Mesendoderm (in vitro differentiated cells): ENCODE measurements at regions not wholly inside any gene's neighbourhood (a gene's known extent, or its start where the extent isn't known, plus 50 kb on each side); places are given as distances from the start of the nearest gene placed in this dataset.

Experiments used
- DNase-seq: peaks from one replicate; pipeline ENCODE4 v3.0.0; 2013
- H2AK5ac ChIP-seq: 2 replicates; pipeline ENCODE4 v1.6.1; 2013; ENCODE audit warnings: low read length, inconsistent platforms
- H2BK120ac ChIP-seq: 2 replicates; pipeline ENCODE4 v1.6.1; 2013; ENCODE audit warnings: low read depth, mild to moderate bottlenecking, low read length, moderate library complexity, mixed read lengths
- H2BK15ac ChIP-seq: replicated peaks from 2 replicates; pipeline ENCODE4 v1.6.1; 2013; ENCODE audit warnings: low read depth, mild to moderate bottlenecking, moderate library complexity
- H2BK5ac ChIP-seq: 2 replicates; pipeline ENCODE4 v1.6.1; 2013; ENCODE audit warnings: low read length, inconsistent platforms
- H3K18ac ChIP-seq: 2 replicates; pipeline ENCODE4 v1.6.1; 2013; ENCODE audit warnings: mild to moderate bottlenecking, low read length, mixed read lengths
- H3K23ac ChIP-seq: one replicate; pipeline ENCODE4 v1.6.1; 2013; ENCODE audit warnings: low read length
- H3K27ac ChIP-seq: 2 replicates; pipeline ENCODE4 v1.5.1; 2013; ENCODE audit warnings: low read depth, mild to moderate bottlenecking, inconsistent platforms, low read length, moderate library complexity
- H3K27me3 ChIP-seq: 2 replicates; pipeline ENCODE4 v1.6.1; 2013; ENCODE audit warnings: low read length, control low read depth, mild to moderate bottlenecking, inconsistent platforms; ENCODE audit not compliant: insufficient read depth, poor library complexity
- H3K36me3 ChIP-seq: 2 replicates; pipeline ENCODE4 v1.6.1; 2013; ENCODE audit warnings: low read length, inconsistent platforms; ENCODE audit not compliant: control insufficient read depth, insufficient read depth
- H3K4ac ChIP-seq: one replicate; pipeline ENCODE4 v1.6.1; 2013; ENCODE audit warnings: low read depth, mild to moderate bottlenecking, low read length, moderate library complexity
- H3K4me1 ChIP-seq: 2 replicates; pipeline ENCODE4 v1.6.1; 2013; ENCODE audit warnings: low read depth, low read length, inconsistent platforms; ENCODE audit not compliant: control insufficient read depth
- H3K4me2 ChIP-seq: 2 replicates; pipeline ENCODE4 v1.6.1; 2013; ENCODE audit warnings: low read length
- H3K4me3 ChIP-seq: 2 replicates; pipeline ENCODE4 v1.5.1; 2013; ENCODE audit warnings: mild to moderate bottlenecking, low read length
- H3K56ac ChIP-seq: one replicate; pipeline ENCODE4 v1.6.1; 2013; ENCODE audit warnings: low read length
- H3K79me1 ChIP-seq: 2 replicates; pipeline ENCODE4 v1.6.1; 2013; ENCODE audit warnings: low read length, inconsistent platforms
- H3K79me2 ChIP-seq: 2 replicates; pipeline ENCODE4 v1.6.1; 2013; ENCODE audit warnings: mild to moderate bottlenecking, low read length; ENCODE audit not compliant: control insufficient read depth, insufficient read depth
- H3K9ac ChIP-seq: 2 replicates; pipeline ENCODE4 v1.6.1; 2013; ENCODE audit warnings: low read length, inconsistent platforms
- H4K5ac ChIP-seq: one replicate; pipeline ENCODE4 v1.6.1; 2013; ENCODE audit warnings: low read length
- H4K8ac ChIP-seq: one replicate; pipeline ENCODE4 v1.6.1; 2013; ENCODE audit warnings: low read depth, mild to moderate bottlenecking, control low read depth, low read length, moderate library complexity
- WGBS: extraction: QIAGEN DNeasy Blood & Tissue Kit; methylation state at CpG from one replicate; pipeline ENCODE4 v1.1.7; 2013; ENCODE audit warnings: low lambda C conversion rate, missing lambda C conversion rate; ENCODE audit not compliant: insufficient coverage; ENCODE audit errors: extremely low coverage; 5-methylcytosine and 5-hydroxymethylcytosine counted together

- Histone ChIP-seq H4K5ac (no peak overlapping the region), H3K79me1 (no peaks in the 10 kb centered on the region), H4K8ac (no peak overlapping the region), H3K27ac (no peak overlapping the region), H3K56ac (no peak overlapping the region), H2BK15ac (no peak overlapping the region), H2AK5ac (no peak overlapping the region), H3K9ac (no peak overlapping the region), H3K27me3 (no peaks in the 10 kb centered on the region), H3K23ac (no peak overlapping the region), H3K79me2 (no peaks in the 10 kb centered on the region), H3K18ac (no peak overlapping the region), H3K4me2 (no peak overlapping the region), H3K4me3 (no peak overlapping the region), H3K4ac (no peak overlapping the region), H2BK120ac (no peak overlapping the region), H3K36me3 (no peaks in the 10 kb centered on the region), H3K4me1 (no peaks in the 10 kb centered on the region), H2BK5ac (no peak overlapping the region)
- peak; percentile 9 for DNase-seq
- no CpG with 5 or more reads among the region's 3 CpGs for WGBS
Measured at GRCh38 chr14:86787717-86788116, 1205.3 kb downstream of the GALC start.

GRCh38 chr14:86782092-86782580 lies 1210.8 kb downstream of the GALC start:
- Histone ChIP-seq H2BK5ac (no peak overlapping the region), H3K9ac (no peak overlapping the region), H3K23ac (no peak overlapping the region), H3K27ac (no peak overlapping the region), H3K36me3 (no peaks in the 10 kb centered on the region), H3K79me1 (no peaks in the 10 kb centered on the region), H3K18ac (no peak overlapping the region), H3K4ac (no peak overlapping the region), H4K8ac (no peak overlapping the region), H2BK15ac (no peak overlapping the region), H3K79me2 (no peaks in the 10 kb centered on the region), H2BK120ac (no peak overlapping the region), H4K5ac (no peak overlapping the region), H2AK5ac (no peak overlapping the region), H3K4me3 (no peak overlapping the region), H3K4me2 (no peak overlapping the region), H3K27me3 (no peaks in the 10 kb centered on the region), H3K56ac (no peak overlapping the region), H3K4me1 (no peaks in the 10 kb centered on the region)
- no peak for DNase-seq
- no CpG with 5 or more reads among the region's 6 CpGs for WGBS

- no peak overlapping the region for H2AK5ac ChIP-seq
- H3K36me3 ChIP-seq, result no peaks in the 10 kb centered on the region
- no peak overlapping the region for H3K4me3 ChIP-seq
- no peak overlapping the region for H2BK5ac ChIP-seq
- no peak overlapping the region for H4K5ac ChIP-seq
- H3K4me2 ChIP-seq, result no peak overlapping the region
- no peak overlapping the region for H2BK120ac ChIP-seq
- H3K27me3 ChIP-seq, result no peaks in the 10 kb centered on the region
- WGBS, result no CpG with 5 or more reads among the region's 1 CpG
- no peaks in the 10 kb centered on the region for H3K79me1 ChIP-seq
- no peak overlapping the region for H3K18ac ChIP-seq
- H3K56ac ChIP-seq, result no peak overlapping the region
- no peak overlapping the region for H3K9ac ChIP-seq
- DNase-seq, result no peak
- no peaks in the 10 kb centered on the region for H3K4me1 ChIP-seq
- no peak overlapping the region for H4K8ac ChIP-seq
- no peak overlapping the region for H3K4ac ChIP-seq
- H2BK15ac ChIP-seq, result no peak overlapping the region
- no peak overlapping the region for H3K27ac ChIP-seq
- no peaks in the 10 kb centered on the region for H3K79me2 ChIP-seq
- H3K23ac ChIP-seq, result no peak overlapping the region
Measured at GRCh38 chr14:86780876-86781510, 1212.0 kb downstream of the GALC start.

- WGBS, result no CpG with 5 or more reads among the region's 2 CpGs
- H4K5ac ChIP-seq, result no peak overlapping the region
- H3K4me1 ChIP-seq, result no peaks in the 10 kb centered on the region
- no peaks in the 10 kb centered on the region for H3K79me1 ChIP-seq
- peak; percentile 52 for DNase-seq
- no peak overlapping the region for H2BK15ac ChIP-seq
- no peaks in the 10 kb centered on the region for H3K27me3 ChIP-seq
- no peak overlapping the region for H3K56ac ChIP-seq
- no peak overlapping the region for H3K4me2 ChIP-seq
- no peak overlapping the region for H3K4me3 ChIP-seq
- H3K23ac ChIP-seq, result no peak overlapping the region
- H2AK5ac ChIP-seq, result no peak overlapping the region
- no peak overlapping the region for H3K4ac ChIP-seq
- H3K79me2 ChIP-seq, result no peaks in the 10 kb centered on the region
- no peak overlapping the region for H2BK120ac ChIP-seq
- H2BK5ac ChIP-seq, result no peak overlapping the region
- H3K9ac ChIP-seq, result no peak overlapping the region
- no peak overlapping the region for H3K18ac ChIP-seq
- H4K8ac ChIP-seq, result no peak overlapping the region
- no peaks in the 10 kb centered on the region for H3K36me3 ChIP-seq
- no peak overlapping the region for H3K27ac ChIP-seq
Measured at GRCh38 chr14:86780461-86780860, 1212.5 kb downstream of the GALC start.

GRCh38 chr14:86779416-86779815 lies 1213.6 kb downstream of the GALC start:
- H2BK5ac ChIP-seq, result no peak overlapping the region
- no peak overlapping the region for H4K5ac ChIP-seq
- no peak for DNase-seq
- H3K9ac ChIP-seq, result no peak overlapping the region
- no peak overlapping the region for H3K4me3 ChIP-seq
- no peak overlapping the region for H3K4me2 ChIP-seq
- no peak overlapping the region for H2BK15ac ChIP-seq
- H3K27me3 ChIP-seq, result no peaks in the 10 kb centered on the region
- H3K23ac ChIP-seq, result no peak overlapping the region
- no peak overlapping the region for H3K4ac ChIP-seq
- no peaks in the 10 kb centered on the region for H3K79me2 ChIP-seq
- H3K36me3 ChIP-seq, result no peaks in the 10 kb centered on the region
- H3K27ac ChIP-seq, result no peak overlapping the region
- WGBS, result no CpG with 5 or more reads among the region's 1 CpG
- no peak overlapping the region for H4K8ac ChIP-seq
- no peak overlapping the region for H2BK120ac ChIP-seq
- no peak overlapping the region for H3K18ac ChIP-seq
- H3K79me1 ChIP-seq, result no peaks in the 10 kb centered on the region
- no peak overlapping the region for H2AK5ac ChIP-seq
- no peaks in the 10 kb centered on the region for H3K4me1 ChIP-seq
- H3K56ac ChIP-seq, result no peak overlapping the region
